NCI-H1417 (cell line): ENCODE measurements at regions not wholly inside any gene's neighbourhood (a gene's known extent, or its start where the extent isn't known, plus 50 kb on each side); places are given as distances from the start of the nearest gene placed in this dataset.

ENCODE experiments used
- DNase-seq, 3 experiments: peaks; one replicate each; lab custom pipeline; 2025; lab: John Stamatoyannopoulos, UW

GRCh38 chr15:92565351-92566125 is 90.0 kb downstream of the FAM174B start:
- no peak for DNase-seq

DNA sequence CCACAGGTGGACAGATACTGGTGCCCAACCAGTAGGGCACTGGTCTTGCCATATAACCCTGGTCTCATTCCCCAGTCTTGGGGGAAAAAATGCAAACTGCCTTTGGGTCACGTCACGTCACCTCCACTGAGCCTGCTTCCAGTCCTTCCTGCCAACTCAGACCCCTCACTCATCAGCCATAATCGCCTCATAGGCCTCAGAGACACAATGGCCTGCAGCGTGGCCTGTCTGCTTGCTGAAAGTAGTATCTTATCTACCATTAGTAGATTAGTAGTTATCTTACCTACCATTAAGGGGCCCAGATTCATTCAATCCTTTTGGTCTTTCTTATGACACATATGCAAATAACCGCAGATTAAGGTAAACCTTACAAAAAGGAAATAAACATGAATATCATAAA is 93.8 kb downstream of the FAM174B start:
- DNase-seq = no peak

- DNase-seq = no peak
Measured at GRCh38 chr15:92553317-92553716, 102.3 kb downstream of the FAM174B start.

GRCh38 chr15:92545996-92546395 is 109.6 kb downstream of the FAM174B start:
- DNase-seq = no peak

DNA sequence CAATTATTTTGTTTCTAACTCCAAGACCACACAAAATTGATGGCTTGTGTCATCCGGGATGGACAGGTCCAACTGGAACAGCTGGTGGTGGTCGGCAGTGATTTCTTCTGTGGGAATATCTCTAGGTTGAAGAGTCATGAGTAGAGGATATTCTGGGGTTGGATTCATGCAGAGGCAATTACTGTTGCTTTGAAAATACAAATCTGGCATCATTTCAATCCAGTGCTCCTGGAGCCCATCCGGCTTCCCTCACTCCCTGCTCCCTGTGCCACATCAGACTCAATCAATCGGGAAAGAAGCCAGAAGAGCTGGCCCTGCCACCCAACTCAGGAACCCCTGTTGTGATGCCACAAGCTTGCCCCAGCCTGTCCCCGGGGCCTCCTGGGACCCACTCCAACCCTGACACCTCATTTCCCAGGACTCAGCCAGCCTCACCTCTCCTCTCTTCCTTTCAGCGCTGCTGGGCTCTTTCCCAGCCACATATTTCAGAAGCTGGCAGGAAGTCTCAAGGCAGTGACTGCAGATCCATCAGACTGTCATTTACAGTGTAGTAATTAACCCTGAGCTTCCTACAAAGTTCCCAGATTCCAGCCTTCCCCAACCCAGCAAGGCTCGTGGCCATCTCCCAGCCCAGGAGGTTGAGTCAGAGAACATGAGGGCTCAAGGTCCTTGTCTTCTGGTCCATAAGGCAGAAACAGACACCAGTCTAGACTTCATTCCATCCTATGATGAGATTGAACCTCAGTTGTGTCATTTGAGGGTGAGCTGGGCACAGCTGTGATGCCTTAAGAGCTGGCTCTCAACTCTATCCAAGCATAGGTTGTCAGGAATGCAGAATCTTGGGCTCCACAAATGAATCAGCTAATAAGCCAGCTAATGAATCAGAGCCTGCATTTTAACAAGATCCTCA is 114.0 kb downstream of the FAM174B start:
- no peak for DNase-seq

- no peak for DNase-seq
Measured at GRCh38 chr15:92538115-92538514, 117.5 kb downstream of the FAM174B start.

- no peak for DNase-seq
Measured at GRCh38 chr15:92533298-92533697, 122.3 kb downstream of the FAM174B start.

- DNase-seq = no peak
Measured at GRCh38 chr15:92531406-92531805, 124.2 kb downstream of the FAM174B start.

- no peak for DNase-seq
Measured at GRCh38 chr15:92528736-92529135, 126.8 kb downstream of the FAM174B start.

DNA sequence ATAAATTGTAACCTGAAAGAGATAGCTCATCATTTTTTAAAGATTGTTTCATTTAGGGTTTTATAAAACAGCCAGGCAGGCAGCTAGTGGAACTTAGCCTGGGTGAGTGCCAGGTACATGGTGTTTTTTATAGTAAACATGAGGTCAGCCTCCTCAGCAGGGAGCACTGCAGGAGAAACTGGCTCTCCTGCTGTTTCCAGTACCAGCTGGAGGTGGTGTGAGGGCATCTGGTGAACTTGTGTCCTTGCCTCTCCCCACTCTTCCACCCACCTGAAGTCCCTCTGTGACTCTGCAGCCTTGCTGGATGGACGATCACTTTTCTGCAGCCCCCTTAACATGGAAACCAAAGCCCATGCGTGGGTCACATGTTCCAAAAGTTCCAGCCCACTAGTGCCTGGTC is 128.4 kb downstream of the FAM174B start:
- DNase-seq = peak in 2 of 3 experiments; percentile 31 to 60

GRCh38 chr15:92525758-92526245 is 129.8 kb downstream of the FAM174B start:
- no peak for DNase-seq

DNA sequence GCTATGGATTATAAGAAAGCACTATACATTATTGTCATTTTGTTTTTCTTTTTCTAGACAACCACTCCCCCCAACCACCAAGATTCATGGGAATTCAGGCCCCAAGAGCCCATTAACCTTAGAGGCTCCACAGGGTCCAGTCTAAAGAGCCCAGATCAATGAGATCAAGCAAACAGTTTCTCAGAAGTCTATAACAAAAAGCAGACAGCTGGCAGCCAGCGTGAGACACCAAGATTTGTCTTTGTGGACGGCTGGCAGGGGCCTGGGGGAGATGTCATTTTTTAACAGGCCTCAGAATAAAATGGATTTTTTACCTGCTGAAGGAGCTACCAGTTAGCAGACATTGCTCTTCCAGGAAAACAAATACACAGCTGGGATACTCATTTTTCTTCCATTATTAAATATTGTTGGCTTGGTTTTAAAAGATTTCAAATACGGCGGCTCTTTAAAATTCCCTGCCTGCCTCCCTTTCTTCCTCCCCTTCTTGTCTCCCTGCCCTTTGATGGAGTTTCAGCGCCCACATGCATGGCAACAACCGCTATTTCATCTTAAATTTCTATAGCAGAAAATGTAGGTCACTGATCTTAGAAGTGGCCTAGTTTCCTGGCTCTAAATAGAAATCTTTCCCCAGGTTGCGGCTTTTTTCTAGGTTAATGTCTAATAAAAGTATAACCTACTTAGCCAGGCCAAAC is 130.6 kb downstream of the FAM174B start:
- no peak for DNase-seq

- no peak for DNase-seq
Measured at GRCh38 chr15:92524161-92524560, 130.5 kb downstream of the ST8SIA2 start.

DNA sequence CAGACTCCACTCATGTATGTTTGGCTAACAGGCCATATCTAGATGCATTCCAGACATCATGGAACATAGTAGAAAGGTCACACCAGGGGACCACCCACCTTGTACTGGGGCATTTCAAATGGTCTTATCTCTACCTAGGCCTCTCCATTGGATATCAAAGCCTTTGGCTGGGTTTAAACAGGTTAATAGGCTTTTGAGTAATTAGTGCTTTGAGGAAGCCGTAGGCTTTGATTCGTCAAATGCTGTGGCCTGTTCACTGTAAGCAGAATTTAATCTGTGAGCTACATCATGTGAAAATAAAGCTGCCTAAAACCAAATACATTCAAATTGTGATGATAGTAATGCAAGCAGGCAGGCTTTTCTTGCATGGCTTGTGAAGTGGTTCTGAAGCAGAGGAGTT is 129.5 kb downstream of the ST8SIA2 start:
- no peak for DNase-seq

- DNase-seq = peak; percentile 66 to 95 (median 81)
Measured at GRCh38 chr15:92521624-92522008, 127.9 kb downstream of the ST8SIA2 start.

- DNase-seq = no peak
Measured at GRCh38 chr15:92520914-92521623, 127.4 kb downstream of the ST8SIA2 start.

DNA sequence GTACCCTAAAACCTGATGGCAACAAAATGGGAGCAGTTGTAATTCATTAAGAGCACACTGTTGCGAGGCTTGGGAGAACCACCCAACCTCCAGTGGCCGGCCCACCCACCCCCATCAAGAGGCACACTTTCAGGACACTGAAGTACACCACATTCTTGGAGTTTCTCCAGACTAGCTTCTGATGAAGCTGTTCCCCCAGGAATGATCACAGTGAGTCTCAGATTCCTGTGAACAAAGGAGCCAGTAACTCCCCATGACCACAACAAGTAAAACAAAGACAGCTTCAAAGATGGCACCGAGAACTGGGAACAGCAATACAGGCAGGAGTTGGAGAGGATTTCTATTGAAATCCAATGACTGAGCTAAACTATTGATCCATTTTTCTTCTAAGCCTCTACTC is 126.0 kb downstream of the ST8SIA2 start:
- DNase-seq = no peak
